GM23338 (cell line): ENCODE measurements at regions not wholly inside any gene's neighbourhood (a gene's known extent, or its start where the extent isn't known, plus 50 kb on each side); places are given as distances from the start of the nearest gene placed in this dataset.

Experiments used
- ATAC-seq: fragments of 200-7000 bp; cut with Tn5 transposase; 3 replicates; pipeline ENCODE4 v1.9.1; 2020
- DNase-seq: peaks from one replicate; pipeline ENCODE4 v3.0.0-alpha.2; 2015; ENCODE audit warnings: low spot score
- H2AFZ ChIP-seq: fragments of 200-600 bp; sonication (generic); 2 replicates; pipeline ENCODE4 v1.8.0; 2016; ENCODE audit warnings: antibody characterized with exemption, mild to moderate bottlenecking, moderate library complexity
- H3F3A ChIP-seq: fragments of 200-600 bp; sonication (generic); replicated peaks from 2 replicates; pipeline ENCODE4 v1.8.0; 2017; ENCODE audit warnings: antibody characterized with exemption, mixed run types, low read depth
- H3K27ac ChIP-seq: fragments of 200-600 bp; sonication (generic); 2 replicates; pipeline ENCODE4 v1.6.1; 2016; ENCODE audit warnings: low read depth
- H3K27me3 ChIP-seq: fragments of 200-600 bp; sonication (generic); 2 replicates; pipeline ENCODE4 v1.8.0; 2016; ENCODE audit warnings: mild to moderate bottlenecking, mixed run types, moderate library complexity; ENCODE audit not compliant: insufficient read depth
- H3K36me3 ChIP-seq: fragments of 200-600 bp; sonication (generic); 2 replicates; pipeline ENCODE4 v1.8.0; 2016; ENCODE audit warnings: mild to moderate bottlenecking; ENCODE audit not compliant: insufficient read depth
- H3K4me1 ChIP-seq: fragments of 200-600 bp; sonication (generic); 2 replicates; pipeline ENCODE4 v1.8.0; 2016; ENCODE audit warnings: mild to moderate bottlenecking, moderate library complexity; ENCODE audit not compliant: insufficient read depth
- H3K4me2 ChIP-seq: fragments of 200-600 bp; sonication (generic); 2 replicates; pipeline ENCODE4 v1.7.1; 2017; ENCODE audit warnings: mixed run types
- H3K4me3 ChIP-seq: fragments of 200-600 bp; sonication (generic); 2 replicates; pipeline ENCODE4 v1.6.1; 2016; ENCODE audit warnings: mixed run types
- H3K79me2 ChIP-seq: fragments of 200-600 bp; sonication (generic); replicated peaks from 2 replicates; pipeline ENCODE4 v1.8.0; 2017; ENCODE audit warnings: mild to moderate bottlenecking; ENCODE audit not compliant: insufficient read depth
- H3K9me2 ChIP-seq: fragments of 200-600 bp; sonication (generic); 2 replicates; pipeline ENCODE4 v1.8.0; 2017; ENCODE audit not compliant: insufficient read depth
- H4K20me1 ChIP-seq: fragments of 200-600 bp; sonication (generic); replicated peaks from 2 replicates; pipeline ENCODE4 v1.8.0; 2017; ENCODE audit warnings: mild to moderate bottlenecking; ENCODE audit not compliant: insufficient read depth
- H3K27ac Mint-ChIP-seq: 2 replicates; pipeline ENCODE4 v1.8.0; 2020; ENCODE audit warnings: inconsistent platforms, mild to moderate bottlenecking, moderate library complexity, mixed read lengths
- H3K27me3 Mint-ChIP-seq: 3 replicates; pipeline ENCODE4 v1.8.0; 2022; ENCODE audit warnings: low read depth, mild to moderate bottlenecking, moderate library complexity, mixed read lengths, inconsistent platforms; ENCODE audit not compliant: insufficient read depth, poor library complexity
- H3K36me3 Mint-ChIP-seq: 3 replicates; pipeline ENCODE4 v1.8.0; 2021; ENCODE audit warnings: low read depth, mild to moderate bottlenecking, inconsistent platforms, moderate library complexity, mixed read lengths
- H3K4me1 Mint-ChIP-seq: 3 replicates; pipeline ENCODE4 v1.8.0; 2020; ENCODE audit warnings: mild to moderate bottlenecking, inconsistent platforms, mixed read lengths
- H3K4me3 Mint-ChIP-seq: 3 replicates; pipeline ENCODE4 v1.8.0; 2021; ENCODE audit warnings: moderate library complexity, mild to moderate bottlenecking, inconsistent platforms, mixed read lengths
- H3K9me3 Mint-ChIP-seq: 3 replicates; pipeline ENCODE4 v1.8.0; 2020; ENCODE audit warnings: moderate library complexity, mild to moderate bottlenecking, inconsistent platforms, mixed read lengths
- ETS1 ChIP-seq: IDR thresholded peaks from 2 replicates; pipeline ENCODE4 v1.6.1; 2016; ENCODE audit warnings: antibody characterized with exemption
- EZH2 ChIP-seq: fragments of 200-600 bp; sonication (generic); IDR thresholded peaks from one replicate; pipeline ENCODE4 v1.8.0; 2017; ENCODE audit warnings: antibody characterized with exemption, mild to moderate bottlenecking, low read depth; ENCODE audit not compliant: unreplicated experiment
- EZH2phosphoT487 ChIP-seq: fragments of 200-600 bp; sonication (generic); IDR thresholded peaks from one replicate; pipeline ENCODE4 v1.8.1; 2018; ENCODE audit warnings: antibody characterized with exemption; ENCODE audit not compliant: unreplicated experiment
- JUNB ChIP-seq: IDR thresholded peaks from one replicate; pipeline ENCODE4 v1.6.1; 2016; ENCODE audit warnings: antibody characterized with exemption; ENCODE audit not compliant: unreplicated experiment
- NANOG ChIP-seq: IDR thresholded peaks from 2 replicates; pipeline ENCODE4 v1.6.1; 2016; ENCODE audit warnings: antibody characterized with exemption, borderline replicate concordance
- POLR2AphosphoS5 ChIP-seq: IDR thresholded peaks from 2 replicates; pipeline ENCODE4 v1.6.1; 2016; ENCODE audit warnings: antibody characterized with exemption, low read depth
- STAT1 ChIP-seq: IDR thresholded peaks from one replicate; pipeline ENCODE4 v1.6.1; 2016; ENCODE audit warnings: antibody characterized with exemption; ENCODE audit not compliant: unreplicated experiment
- ZNF114 ChIP-seq: fragments of 250-450 bp; sonication (Bioruptor Pico); IDR thresholded peaks from 2 replicates; pipeline ENCODE4 v1.5.0; 2020; ENCODE audit warnings: mild to moderate bottlenecking, moderate library complexity
- ZNF331 ChIP-seq: fragments of 250-450 bp; sonication (Bioruptor Pico); IDR thresholded peaks from 2 replicates; pipeline ENCODE4 v1.5.0; 2020; ENCODE audit warnings: low read depth, mild to moderate bottlenecking, moderate library complexity
- ZNF462 ChIP-seq: fragments of 250-450 bp; sonication (Bioruptor Pico); IDR thresholded peaks from 2 replicates; pipeline ENCODE4 v1.5.0; 2020; ENCODE audit warnings: mild to moderate bottlenecking, moderate library complexity

- Histone ChIP-seq H3K36me3 (no peaks in the 10 kb centered on the region), H2AFZ (peak overlapping the region; percentile 50; the same call in 1 of the 2 replicates), H3K4me3 (no peak overlapping the region), H3F3A (no peaks in the 10 kb centered on the region), H3K27me3 (no peaks in the 10 kb centered on the region), H4K20me1 (no peaks in the 10 kb centered on the region), H3K4me1 (0 out of 2 replicates have a peak, but pooled peaks cover 2% of the 10 kb centered on the region), H3K9me2 (0 out of 2 replicates have a peak, but pooled peaks cover 7% of the 10 kb centered on the region), H3K27ac (no peak overlapping the region), H3K4me2 (no peak overlapping the region), H3K79me2 (no peaks in the 10 kb centered on the region)
- H3K36me3 Mint-ChIP-seq, result no peaks in the 10 kb centered on the region
- H3K9me3 Mint-ChIP-seq, result no peaks in the 10 kb centered on the region
- TF ChIP-seq EZH2 (no peak), ZNF462 (CRISPR knock-in tag) (no peak), STAT1 (no peak), JUNB (no peak), ZNF331 (CRISPR knock-in tag) (no peak), ZNF114 (CRISPR knock-in tag) (no peak), NANOG (no peak), EZH2phosphoT487 (no peak), POLR2AphosphoS5 (no peak), ETS1 (no peak)
- peaks cover 9% of the 10 kb centered on the region; the same call in 2 of the 3 replicates for H3K4me1 Mint-ChIP-seq
- H3K27ac Mint-ChIP-seq, result no peak overlapping the region
- no peaks in the 10 kb centered on the region for H3K27me3 Mint-ChIP-seq
- DNase-seq, result no peak
- H3K4me3 Mint-ChIP-seq, result no peak overlapping the region
- ATAC-seq, result no peak
Measured at GRCh38 chr10:44685747-44686146, 225.4 kb upstream of the TMEM72 start.
